MG63 (cell line): ENCODE measurements at regions not wholly inside any gene's neighbourhood (a gene's known extent, or its start where the extent isn't known, plus 50 kb on each side); places are given as distances from the start of the nearest gene placed in this dataset.

Experiments
- DNase-seq: peaks from one replicate; pipeline ENCODE4 v3.0.0-alpha.2; 2020
- H3K27me3 ChIP-seq: fragments of 250-450 bp; sonication (Bioruptor Pico); 2 replicates; pipeline ENCODE4 v1.5.1; 2020; ENCODE audit warnings: mild to moderate bottlenecking, moderate library complexity
- H3K36me3 ChIP-seq: fragments of 250-450 bp; sonication (Bioruptor Pico); 2 replicates; pipeline ENCODE4 v1.5.1; 2020; ENCODE audit warnings: mild to moderate bottlenecking, moderate library complexity
- H3K4me3 ChIP-seq: fragments of 250-450 bp; sonication (Bioruptor Pico); 2 replicates; pipeline ENCODE4 v1.5.1; 2020; ENCODE audit warnings: mild to moderate bottlenecking, moderate library complexity
- H3K9me3 ChIP-seq: fragments of 250-450 bp; sonication (Bioruptor Pico); 2 replicates; pipeline ENCODE4 v1.5.1; 2020; ENCODE audit warnings: mild to moderate bottlenecking, moderate library complexity

- Histone ChIP-seq H3K27me3 (no peaks in the 10 kb centered on the region), H3K36me3 (no peaks in the 10 kb centered on the region), H3K9me3 (no peaks in the 10 kb centered on the region), H3K4me3 (no peak overlapping the region)
- DNase-seq, result no peak
Observed at GRCh38 chr10:132133005-132133404, 53.7 kb upstream of the DPYSL4 start.

GRCh38 chr10:132133449-132134240, 53.1 kb upstream of the DPYSL4 start:
- no peaks in the 10 kb centered on the region for H3K9me3 ChIP-seq
- H3K27me3 ChIP-seq, result no peaks in the 10 kb centered on the region
- no peak for DNase-seq
- no peak overlapping the region for H3K4me3 ChIP-seq
- no peaks in the 10 kb centered on the region for H3K36me3 ChIP-seq

- Histone ChIP-seq H3K36me3 (no peaks in the 10 kb centered on the region), H3K4me3 (no peak overlapping the region), H3K27me3 (no peaks in the 10 kb centered on the region), H3K9me3 (no peaks in the 10 kb centered on the region)
- no peak for DNase-seq
Observed at GRCh38 chr10:132134241-132135052, 52.3 kb upstream of the DPYSL4 start.

DNA sequence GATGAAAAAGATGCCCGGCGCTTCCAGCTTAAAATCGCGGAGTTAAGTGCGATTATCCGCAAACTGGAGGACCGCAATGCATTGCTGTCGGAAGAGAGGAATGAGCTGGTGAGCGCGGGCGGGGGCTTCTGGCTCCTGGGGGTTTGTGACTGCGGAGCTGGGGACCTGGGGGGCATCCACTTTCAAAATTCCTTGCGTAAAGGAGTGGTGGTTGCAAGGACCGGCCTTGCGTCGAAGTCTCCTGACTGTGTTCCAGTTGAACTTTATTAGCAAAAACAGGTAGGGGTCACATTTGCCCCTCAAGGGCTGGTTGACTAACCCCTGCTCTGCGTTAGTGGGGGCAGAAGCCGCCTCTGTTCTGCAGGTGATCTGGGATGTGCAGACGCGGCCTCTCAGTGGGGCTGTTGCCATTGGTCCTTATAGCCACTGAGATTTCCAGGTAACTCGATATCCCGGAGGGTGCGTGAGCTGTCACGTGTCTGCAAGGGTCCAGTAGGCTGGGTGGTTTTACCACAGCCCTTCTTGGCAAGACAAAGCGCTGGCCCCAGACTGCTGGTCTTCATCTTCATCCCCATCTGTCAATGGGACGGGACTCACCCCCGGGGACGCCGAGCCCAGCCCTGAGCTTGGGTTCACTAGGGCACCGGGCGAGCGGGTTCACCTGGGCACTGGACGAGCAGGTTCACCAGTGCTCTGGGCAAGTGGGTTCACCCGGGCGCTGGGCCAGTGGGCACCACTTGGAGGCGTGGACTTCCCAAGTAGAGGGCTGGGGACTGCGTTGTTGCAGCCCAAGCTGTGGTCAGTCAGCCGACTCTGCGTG, 51.5 kb upstream of the DPYSL4 start:
- Histone ChIP-seq H3K4me3 (no peak overlapping the region), H3K36me3 (no peaks in the 10 kb centered on the region), H3K9me3 (no peaks in the 10 kb centered on the region), H3K27me3 (no peaks in the 10 kb centered on the region)
- no peak for DNase-seq

DNA sequence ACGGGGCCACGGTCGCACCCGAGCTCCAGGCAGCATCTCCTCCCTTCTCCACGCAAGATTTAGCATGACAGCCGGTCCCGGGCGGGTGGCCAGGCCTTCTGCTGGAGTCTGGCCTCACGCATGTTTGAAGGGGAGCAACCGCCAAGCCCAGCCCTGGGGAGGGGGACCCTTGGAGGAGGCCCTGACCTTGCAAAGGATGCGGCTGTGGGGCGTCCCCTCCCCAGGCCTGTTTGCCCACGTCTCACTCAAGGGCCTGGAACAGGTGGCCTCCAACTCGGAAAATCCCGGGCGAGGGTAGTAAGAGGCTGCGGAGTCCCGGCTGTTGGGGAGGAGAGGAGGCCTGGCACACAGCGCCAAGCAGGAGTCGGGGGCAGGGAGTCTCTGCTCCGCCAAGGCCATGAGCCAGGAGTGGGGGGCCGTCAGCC, 50.6 kb upstream of the DPYSL4 start:
- H3K4me3 ChIP-seq, result no peak overlapping the region
- no peaks in the 10 kb centered on the region for H3K9me3 ChIP-seq
- H3K36me3 ChIP-seq, result no peaks in the 10 kb centered on the region
- DNase-seq, result no peak
- no peaks in the 10 kb centered on the region for H3K27me3 ChIP-seq

- Histone ChIP-seq H3K27me3 (no peaks in the 10 kb centered on the region), H3K4me3 (no peak overlapping the region), H3K36me3 (no peaks in the 10 kb centered on the region), H3K9me3 (no peaks in the 10 kb centered on the region)
- no peak for DNase-seq
Observed at GRCh38 chr10:132136689-132137088, 50.1 kb upstream of the DPYSL4 start.
